ENCODE measurements at regions not wholly inside any gene's neighbourhood (a gene's known extent, or its start where the extent isn't known, plus 50 kb on each side); places are given as distances from the start of the nearest gene placed in this dataset.

GRCh38 chr15:92706201-92706600 lies 50.6 kb upstream of the FAM174B start:
- H3K18ac ChIP-seq (ENCODE audit: low read depth, low read length) = no peak overlapping the region
- no peak overlapping the region for H3K9ac ChIP-seq (ENCODE audit: low read depth, low read length)
- no peak overlapping the region for H3K4me3 ChIP-seq (ENCODE audit: insufficient read depth, low read depth, low read length)
- CTCF ChIA-PET = no interaction called here
- H2BK20ac ChIP-seq (ENCODE audit: low read depth, low read length) = no peak overlapping the region
- POLR2A ChIA-PET (ENCODE audit: unreplicated experiment) = no interaction called here
- H4K91ac ChIP-seq (ENCODE audit: insufficient read depth, low read depth, low read length) = no peak overlapping the region
- no peak overlapping the region for H3K14ac ChIP-seq (replicated peaks; ENCODE audit: low read depth, low read length)
- no peaks in the 10 kb centered on the region for H3K9me3 ChIP-seq (ENCODE audit: control insufficient read depth, insufficient read depth, low read length)
- H4K5ac ChIP-seq (ENCODE audit: low read depth, low read length) = no peak overlapping the region
- no peak overlapping the region for H3K4ac ChIP-seq (ENCODE audit: low read depth, low read length)
- dilution Hi-C loops (cut with HindIII; ENCODE audit: low sequenced_read_pairs, unreplicated experiment) = no loop called here
- H2BK15ac ChIP-seq (ENCODE audit: low read depth, low read length) = no peak overlapping the region
- no CpG with 5 or more reads among the region's 7 CpGs for WGBS, 2 experiments (ENCODE audit: extremely low coverage in 2 of 2, insufficient read length in 1 of 2)
- H3K79me1 ChIP-seq (ENCODE audit: low read depth in 1 of 2, low read length in 2 of 2) = no peaks in the 10 kb centered on the region
- H4K20me1 ChIP-seq (ENCODE audit: insufficient read depth, low read length) = no peaks in the 10 kb centered on the region
- in situ Hi-C loops (cut with MboI; ENCODE audit: low sequenced_read_pairs) = loop anchor here (5.0 to 25.0 kb wide), 2 partner anchors 184 to 869 kb away; no protein-coding TSS in a partner anchor
- H3K4me2 ChIP-seq (ENCODE audit: low read depth, low read length) = no peak overlapping the region
- no TSS peak for BruUV-seq (replicated peaks)
- no peak overlapping the region for H2AFZ ChIP-seq (replicated peaks; ENCODE audit: low read length, poor library complexity)
- H3K9me1 ChIP-seq (ENCODE audit: insufficient read depth, low read length) = no peaks in the 10 kb centered on the region
- no peak overlapping the region for H3K27ac ChIP-seq (ENCODE audit: insufficient read depth, low read length)
- ATAC-seq (ENCODE audit: low read depth) = no peak
- H2AK9ac ChIP-seq (replicated peaks; ENCODE audit: low read depth, low read length, poor library complexity) = no peak overlapping the region
- no peak for DNase-seq
- H4K8ac ChIP-seq (ENCODE audit: low read depth in 2 of 2, low read length in 2 of 2) = no peak overlapping the region
- no peaks in the 10 kb centered on the region for H3K36me3 ChIP-seq (ENCODE audit: control insufficient read depth, insufficient read depth, low read length)
- no peak overlapping the region for H2BK5ac ChIP-seq (ENCODE audit: low read depth, low read length, poor library complexity, severe bottlenecking)
- H3K56ac ChIP-seq (ENCODE audit: extremely low read depth, insufficient read depth, low read length) = no peak overlapping the region
- H3K27me3 ChIP-seq (ENCODE audit: control insufficient read depth, insufficient read depth, low read length) = peaks cover 3% of the 10 kb centered on the region; the same call in 1 of the 2 replicates
- no peaks in the 10 kb centered on the region for H3K4me1 ChIP-seq (ENCODE audit: control insufficient read depth, insufficient read depth, low read length)
- intact Hi-C loops (cut with micrococcal nuclease) = no loop called here
- H2BK120ac ChIP-seq (ENCODE audit: low read depth, low read length) = no peak overlapping the region
- TF ChIP-seq CHD1 (IDR thresholded peaks at IDR 0.05; ENCODE audit: low read depth, low read length) = no peak
- TF ChIP-seq, protein P1, sequence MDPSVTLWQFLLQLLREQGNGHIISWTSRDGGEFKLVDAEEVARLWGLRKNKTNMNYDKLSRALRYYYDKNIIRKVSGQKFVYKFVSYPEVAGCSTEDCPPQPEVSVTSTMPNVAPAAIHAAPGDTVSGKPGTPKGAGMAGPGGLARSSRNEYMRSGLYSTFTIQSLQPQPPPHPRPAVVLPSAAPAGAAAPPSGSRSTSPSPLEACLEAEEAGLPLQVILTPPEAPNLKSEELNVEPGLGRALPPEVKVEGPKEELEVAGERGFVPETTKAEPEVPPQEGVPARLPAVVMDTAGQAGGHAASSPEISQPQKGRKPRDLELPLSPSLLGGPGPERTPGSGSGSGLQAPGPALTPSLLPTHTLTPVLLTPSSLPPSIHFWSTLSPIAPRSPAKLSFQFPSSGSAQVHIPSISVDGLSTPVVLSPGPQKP (IDR thresholded peaks at IDR 0.05; ENCODE audit: borderline replicate concordance, low read depth, low read length) = no peak
- TF ChIP-seq USF2 (IDR thresholded peaks at IDR 0.05; ENCODE audit: low read depth, low read length) = no peak
- no peak overlapping the region for H2AK5ac ChIP-seq (ENCODE audit: low read depth, low read length)
- no peak overlapping the region for H3K23ac ChIP-seq (ENCODE audit: low read depth, low read length)
